ENCODE measurements at regions not wholly inside any gene's neighbourhood (a gene's known extent, or its start where the extent isn't known, plus 50 kb on each side); places are given as distances from the start of the nearest gene placed in this dataset.

GRCh38 chr3:16073203-16073602, 101.3 kb upstream of the GALNT15 start:
- TF ChIP-seq EZH2 (IDR thresholded peaks at IDR 0.05; ENCODE audit: insufficient read depth, poor library complexity, severe bottlenecking) (no peak), EZH2phosphoT487 (IDR thresholded peaks at IDR 0.05; ENCODE audit: insufficient read depth, low read depth) (no peak)

All from GM23248 (cell line).